Peyer's patch (tissue), 4 donors: ENCODE measurements at regions not wholly inside any gene's neighbourhood (a gene's known extent, or its start where the extent isn't known, plus 50 kb on each side); places are given as distances from the start of the nearest gene placed in this dataset.

ENCODE experiments used
- POLR2A ChIP-seq, 2 donors: fragments of 450-650 bp; IDR thresholded peaks; one replicate each; pipeline ENCODE4 v1.5.1; 2017; ENCODE audit warnings: antibody characterized with exemption in 2 of 2, mild to moderate bottlenecking in 2 of 2, moderate library complexity in 2 of 2
- TF ChIP-seq, protein P1 (sequence below), 6 experiments: fragments of 450-650 bp in 4 of 6; fragments of 200-600 bp in 2 of 6; sonication (generic) in 1 of 6; IDR thresholded peaks; one replicate each; pipeline ENCODE4 v1.5.1; 2017 to 2019; ENCODE audit warnings: antibody characterized with exemption in 6 of 6, mild to moderate bottlenecking in 3 of 6, moderate library complexity in 1 of 6

DNA sequence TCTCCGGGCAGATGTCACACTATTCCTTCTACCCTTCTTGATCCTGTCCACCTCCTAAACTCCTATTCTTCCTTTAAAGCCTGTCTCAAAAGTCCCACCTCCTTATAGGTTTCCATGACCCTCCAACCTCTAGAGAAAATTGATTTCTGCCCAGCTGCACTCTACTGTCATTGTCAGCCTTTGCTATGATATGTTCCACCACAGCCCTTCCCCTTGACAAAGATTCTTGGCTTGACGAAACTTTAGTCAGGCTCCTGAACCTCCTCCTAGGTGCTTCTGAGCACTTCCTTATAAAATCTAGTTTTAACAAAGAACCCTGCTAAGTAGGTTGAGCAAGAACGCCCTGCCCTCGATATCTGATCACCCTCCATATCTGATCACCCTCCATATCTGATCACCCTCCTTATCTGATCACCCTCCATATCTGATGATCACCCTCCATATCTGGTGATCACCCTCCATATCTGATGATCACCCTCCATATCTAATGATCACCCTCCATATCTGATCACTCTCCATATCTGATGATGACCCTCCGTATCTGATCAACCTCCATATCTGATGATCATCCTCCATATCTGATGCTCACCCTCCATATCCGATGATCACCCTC, 103.2 kb downstream of the RIN2 start:
- TF ChIP-seq POLR2A (IDR thresholded peaks at IDR 0.05): no peak
- TF ChIP-seq, protein P1, sequence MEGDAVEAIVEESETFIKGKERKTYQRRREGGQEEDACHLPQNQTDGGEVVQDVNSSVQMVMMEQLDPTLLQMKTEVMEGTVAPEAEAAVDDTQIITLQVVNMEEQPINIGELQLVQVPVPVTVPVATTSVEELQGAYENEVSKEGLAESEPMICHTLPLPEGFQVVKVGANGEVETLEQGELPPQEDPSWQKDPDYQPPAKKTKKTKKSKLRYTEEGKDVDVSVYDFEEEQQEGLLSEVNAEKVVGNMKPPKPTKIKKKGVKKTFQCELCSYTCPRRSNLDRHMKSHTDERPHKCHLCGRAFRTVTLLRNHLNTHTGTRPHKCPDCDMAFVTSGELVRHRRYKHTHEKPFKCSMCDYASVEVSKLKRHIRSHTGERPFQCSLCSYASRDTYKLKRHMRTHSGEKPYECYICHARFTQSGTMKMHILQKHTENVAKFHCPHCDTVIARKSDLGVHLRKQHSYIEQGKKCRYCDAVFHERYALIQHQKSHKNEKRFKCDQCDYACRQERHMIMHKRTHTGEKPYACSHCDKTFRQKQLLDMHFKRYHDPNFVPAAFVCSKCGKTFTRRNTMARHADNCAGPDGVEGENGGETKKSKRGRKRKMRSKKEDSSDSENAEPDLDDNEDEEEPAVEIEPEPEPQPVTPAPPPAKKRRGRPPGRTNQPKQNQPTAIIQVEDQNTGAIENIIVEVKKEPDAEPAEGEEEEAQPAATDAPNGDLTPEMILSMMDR (IDR thresholded peaks at IDR 0.05): no peak
